ENCODE measurements at regions not wholly inside any gene's neighbourhood (a gene's known extent, or its start where the extent isn't known, plus 50 kb on each side); places are given as distances from the start of the nearest gene placed in this dataset.
"Not testable (repeated sequence)": the region's sequence is repeated elsewhere in the genome, so short reads cannot be mapped to it uniquely, and the experiment has no call there.

DNA sequence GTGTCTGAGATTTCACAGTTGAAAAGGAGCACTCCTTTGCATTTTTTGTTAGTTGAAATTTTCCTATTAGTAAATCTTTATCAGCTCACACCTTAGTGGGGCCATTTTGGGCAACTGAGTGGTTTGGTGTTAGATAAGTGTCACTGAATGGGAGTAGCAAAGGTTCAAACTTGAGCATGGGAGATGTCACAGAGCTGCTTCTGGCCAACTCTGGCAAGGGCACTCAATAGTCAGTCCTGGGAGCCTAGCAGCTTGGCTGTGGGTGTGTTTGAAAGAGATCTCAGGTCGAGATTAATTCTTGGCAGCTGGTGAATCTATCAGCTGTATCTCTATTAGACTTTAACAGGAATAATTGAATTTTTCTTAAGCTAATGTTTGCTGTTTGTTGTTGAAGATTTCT, 579.3 kb downstream of the EDEM1 start:
- no peak for DNase-seq

GRCh38 chr3:5767304-5767703, 579.8 kb downstream of the EDEM1 start:
- DNase-seq: no peak

- peak in 1 of 2 experiments; percentile 11 for DNase-seq
Observed at GRCh38 chr3:5768281-5768945, 580.9 kb downstream of the EDEM1 start.

DNA sequence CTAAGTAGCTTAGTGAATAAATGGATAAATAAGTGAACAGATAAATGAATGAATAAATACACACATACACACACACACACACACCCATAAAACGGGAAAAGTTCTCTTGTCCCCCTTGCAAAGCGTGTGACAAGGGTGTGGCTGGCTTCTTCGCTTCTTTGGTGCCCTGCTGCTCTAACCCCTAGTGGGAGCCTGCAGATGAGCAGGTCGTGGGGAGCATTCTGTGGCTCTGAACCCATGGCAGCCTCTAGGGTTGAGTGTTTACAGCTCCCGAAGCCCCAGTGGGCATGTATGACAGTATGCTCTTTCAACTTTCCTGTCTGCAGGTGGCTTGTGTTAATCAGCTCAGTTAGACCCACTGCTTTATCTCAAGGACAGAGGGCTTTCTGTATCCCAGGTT, 582.3 kb downstream of the EDEM1 start:
- DNase-seq: no peak

DNA sequence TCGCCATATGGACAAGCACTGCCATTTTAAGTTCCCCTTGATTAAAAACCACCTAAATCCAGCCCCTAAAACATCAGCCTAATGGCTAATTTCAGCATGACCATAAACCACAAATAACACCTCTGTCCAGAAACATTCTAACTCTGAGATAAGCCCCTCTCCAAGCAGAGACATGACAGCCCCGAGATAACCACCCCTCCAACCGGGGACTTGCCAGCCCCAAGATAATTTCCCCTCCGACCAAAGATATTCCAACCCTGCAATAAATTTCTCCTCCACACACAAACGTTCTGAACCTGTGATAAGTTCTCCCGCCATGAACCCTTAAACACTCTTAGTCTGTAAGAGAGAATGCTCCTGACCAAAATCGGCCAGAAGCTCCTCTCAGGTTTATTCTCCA, 586.8 kb downstream of the EDEM1 start:
- no peak for DNase-seq

GRCh38 chr3:5775100-5775499, 587.6 kb downstream of the EDEM1 start:
- DNase-seq: not testable (repeated sequence)

DNA sequence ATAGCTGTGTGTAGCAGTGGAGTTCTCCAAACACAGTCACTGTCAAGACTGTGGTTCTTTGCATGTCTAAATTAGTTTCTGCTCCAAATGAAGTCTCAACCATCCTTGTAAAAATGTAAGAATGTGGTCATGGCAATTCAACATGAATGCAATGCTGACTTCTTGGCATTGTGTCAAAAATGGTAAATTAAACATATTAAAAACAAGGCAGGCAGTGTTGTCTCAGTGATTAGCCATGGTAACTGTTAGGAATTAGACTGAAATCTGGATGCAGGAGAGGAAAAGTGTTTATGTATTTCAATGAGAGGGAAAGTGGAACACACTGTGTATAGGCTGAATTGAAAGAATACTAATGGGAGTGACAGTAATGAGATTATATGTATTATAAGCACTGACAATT, 597.2 kb downstream of the EDEM1 start:
- DNase-seq: no peak

GRCh38 chr3:5787861-5788488, 600.5 kb downstream of the EDEM1 start:
- DNase-seq: peak; percentile 72 to 80

- no peak for DNase-seq
Observed at GRCh38 chr3:5788496-5788895, 601.0 kb downstream of the EDEM1 start.

GRCh38 chr3:5791558-5791957, 604.1 kb downstream of the EDEM1 start:
- no peak for DNase-seq

GRCh38 chr3:5796541-5796940, 609.0 kb downstream of the EDEM1 start:
- no peak for DNase-seq

GRCh38 chr3:5798809-5799208, 611.3 kb downstream of the EDEM1 start:
- no peak for DNase-seq

- DNase-seq: peak in 1 of 2 experiments; percentile 4
Observed at GRCh38 chr3:5799398-5799797, 611.9 kb downstream of the EDEM1 start.

DNA sequence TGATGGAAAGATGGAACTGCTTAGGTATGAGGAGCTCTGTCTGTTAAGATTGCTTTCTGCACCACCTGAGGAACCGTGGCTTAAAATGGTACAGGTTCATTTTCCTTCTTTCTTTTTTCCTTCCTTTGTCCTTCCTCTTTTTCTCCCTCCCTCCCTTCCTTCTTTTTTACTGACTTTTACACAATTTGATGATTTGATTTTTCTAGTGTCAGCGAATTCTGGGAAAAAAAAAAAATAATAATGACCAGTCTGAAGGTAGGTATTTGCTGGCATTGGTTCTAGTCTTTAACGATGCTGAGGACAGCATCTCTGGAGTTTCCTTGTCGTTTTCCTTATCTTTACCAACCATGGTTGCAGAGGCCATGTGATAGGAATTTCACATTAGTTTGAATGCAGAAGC, 613.5 kb downstream of the EDEM1 start:
- DNase-seq: no peak

DNA sequence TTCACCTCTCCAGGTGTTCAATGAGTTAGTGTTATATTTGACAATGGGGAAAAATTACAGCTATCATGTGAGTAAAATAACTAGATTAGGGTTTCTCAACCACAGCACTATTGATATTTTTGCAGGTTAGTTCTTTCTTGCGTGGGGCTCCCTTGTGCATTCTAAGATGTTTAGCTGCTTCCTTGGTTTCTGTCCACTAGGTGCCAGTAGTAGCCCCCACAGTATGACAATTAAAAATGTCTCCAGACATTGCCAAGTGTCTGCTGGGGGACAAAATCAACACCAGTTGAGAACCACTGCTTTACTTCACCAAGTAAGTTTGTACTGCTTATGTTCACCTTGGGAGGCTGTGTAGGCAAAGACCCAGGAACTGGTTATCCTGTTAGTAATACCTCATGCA, 618.7 kb downstream of the EDEM1 start:
- DNase-seq: peak; percentile 28 to 64

DNA sequence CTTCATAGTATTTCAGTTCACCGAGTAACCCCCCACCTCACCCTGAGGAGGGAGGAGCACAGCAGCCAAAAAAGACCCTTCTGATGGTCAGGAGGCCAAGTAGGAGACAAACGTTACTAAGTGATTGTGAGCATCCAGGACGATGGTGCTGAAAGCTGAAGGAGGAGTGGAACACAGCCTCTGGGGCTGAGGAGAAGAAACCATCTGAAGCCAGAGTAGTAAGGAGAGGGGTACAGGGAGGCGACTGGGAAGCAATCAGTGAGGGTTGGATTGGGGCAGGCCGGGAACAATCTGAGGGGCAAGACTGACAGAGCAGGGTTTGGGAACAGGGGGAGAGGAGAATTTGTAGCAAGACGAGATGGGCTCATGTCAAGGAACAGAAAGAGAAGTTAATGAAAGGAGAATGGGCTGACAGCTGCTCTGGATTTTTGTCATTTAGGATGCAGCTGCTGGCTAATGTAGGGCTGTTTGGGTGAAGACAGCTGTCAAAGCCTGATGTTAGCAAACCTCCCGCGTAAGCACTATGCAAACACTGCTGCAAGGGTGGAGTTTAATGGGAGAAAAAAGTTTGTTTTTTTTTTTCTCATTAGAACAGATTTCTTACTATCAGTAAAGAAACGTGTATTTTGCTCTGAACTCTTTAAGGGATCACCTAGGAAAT, 622.2 kb downstream of the EDEM1 start:
- no peak for DNase-seq

DNA sequence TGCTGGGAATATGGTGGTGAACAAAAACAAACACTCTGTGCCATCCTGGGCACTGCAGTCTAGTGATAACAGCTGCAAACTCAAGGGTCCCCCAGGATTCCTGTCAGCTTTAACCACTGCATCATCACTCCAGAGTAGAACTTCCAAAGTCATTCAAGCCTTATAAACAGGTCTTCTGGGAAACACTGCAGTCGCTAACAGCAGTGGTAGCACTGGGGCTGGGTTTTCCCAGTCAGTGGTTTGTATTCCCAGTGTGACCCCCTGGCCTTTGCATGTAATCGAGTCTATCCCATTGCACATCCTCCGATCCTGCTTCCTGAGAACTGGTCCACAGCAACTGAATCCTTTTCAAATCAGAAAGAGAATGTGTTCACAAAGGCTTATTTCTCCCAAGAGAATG, 623.5 kb downstream of the EDEM1 start:
- no peak for DNase-seq

GRCh38 chr3:5813521-5813920, 626.0 kb downstream of the EDEM1 start:
- DNase-seq: no peak

DNA sequence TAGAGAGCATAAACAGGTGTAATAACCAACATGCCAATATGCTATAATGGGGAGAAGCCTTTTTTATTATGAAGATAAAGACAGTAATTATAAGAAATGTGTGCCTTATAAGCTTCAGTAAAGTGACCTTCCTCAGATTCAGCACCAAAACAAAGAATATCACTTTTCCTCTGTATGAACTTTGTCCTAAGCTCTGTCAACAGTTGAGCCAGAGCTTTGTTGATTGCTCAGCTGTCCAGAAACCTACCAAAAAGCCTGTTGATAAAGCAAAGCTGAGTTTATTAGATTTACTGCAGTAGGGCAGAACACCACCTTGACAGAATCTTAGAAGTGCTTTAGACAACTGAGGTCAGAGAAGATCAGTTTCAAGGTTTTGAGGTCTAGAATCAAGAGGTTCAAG, 635.3 kb downstream of the EDEM1 start:
- no peak for DNase-seq

DNA sequence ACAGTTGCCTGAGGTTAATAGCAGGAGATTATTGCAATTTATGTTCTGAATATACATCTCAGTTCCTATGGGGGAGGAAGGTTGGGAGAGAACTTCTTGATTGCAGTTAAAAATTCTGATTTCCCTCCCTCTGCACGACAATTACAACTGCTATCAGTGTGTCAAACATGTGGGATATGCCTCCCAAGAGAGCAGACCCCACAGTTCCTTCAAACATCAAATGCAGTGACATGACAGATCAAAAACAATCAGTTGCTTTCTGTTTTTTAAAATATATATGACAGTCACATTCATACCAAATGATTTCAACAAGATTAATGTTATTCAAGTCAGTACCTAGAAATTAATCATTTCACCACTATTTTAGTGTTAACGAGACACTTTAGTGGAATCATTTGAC, 639.0 kb downstream of the EDEM1 start:
- no peak for DNase-seq

GRCh38 chr3:5828251-5828650, 640.7 kb downstream of the EDEM1 start:
- no peak for DNase-seq

DNA sequence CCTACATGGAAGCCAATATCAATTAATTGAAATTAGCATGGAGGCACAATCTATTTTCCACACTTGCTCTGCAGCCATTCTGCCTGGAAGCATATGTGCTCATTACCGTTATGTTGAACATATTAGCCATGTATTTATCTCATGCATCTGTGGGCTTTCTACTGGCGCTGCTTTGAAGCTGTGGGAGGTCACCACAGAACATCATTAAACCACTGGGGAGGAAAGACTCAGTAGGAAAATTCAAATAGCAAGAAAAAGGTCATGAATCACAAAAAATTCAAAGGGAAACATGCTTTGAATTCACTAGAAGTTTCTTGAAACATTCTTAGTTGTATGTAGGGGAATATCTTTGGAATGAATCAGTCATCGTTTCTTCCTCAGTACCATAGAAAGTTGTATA, 652.5 kb downstream of the EDEM1 start:
- DNase-seq: no peak

DNA sequence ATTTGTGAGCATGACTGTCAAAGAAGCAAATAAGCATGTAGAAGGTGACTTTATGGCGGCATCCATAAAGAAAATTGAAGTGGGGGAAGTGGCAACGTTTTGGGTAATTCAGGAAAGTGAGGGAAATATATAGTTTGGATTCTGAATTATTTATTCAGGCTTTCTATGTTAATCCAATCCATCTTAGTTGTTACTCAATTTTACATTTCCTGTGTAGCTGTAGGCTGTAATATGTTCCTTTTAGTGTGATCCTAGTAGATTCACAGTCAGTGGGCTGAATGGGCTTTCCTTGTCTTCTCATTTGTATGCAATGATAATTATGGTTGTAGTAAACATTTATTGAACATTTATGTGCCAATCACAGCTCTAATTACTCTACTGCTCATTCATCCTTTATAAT, 654.1 kb downstream of the EDEM1 start:
- no peak for DNase-seq

GRCh38 chr3:5846261-5846660, 658.8 kb downstream of the EDEM1 start:
- DNase-seq: no peak

DNA sequence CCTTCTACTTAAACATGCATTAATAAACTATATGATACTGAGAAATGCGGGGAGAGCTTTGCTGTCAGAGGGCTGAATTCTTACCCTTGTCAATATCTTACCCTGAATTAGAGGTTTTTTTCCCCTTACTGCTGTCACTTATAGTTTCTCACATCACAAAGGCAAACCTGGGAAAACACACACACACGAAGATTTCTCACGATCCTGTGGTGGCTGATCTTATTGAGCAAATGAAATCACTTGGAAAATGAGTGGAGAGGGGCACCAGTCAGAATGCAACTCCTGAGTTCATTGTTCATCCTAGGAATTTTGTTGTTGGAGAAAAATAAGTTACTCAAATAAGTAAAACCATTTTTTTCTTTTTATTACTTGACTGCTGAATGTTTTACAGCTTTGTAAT, 673.6 kb downstream of the EDEM1 start:
- DNase-seq: no peak

Data from Kasumi-1 (cell line).